NOMO-1 treated with DMSO at 0.1 percent for 48 hours (cell line): ENCODE measurements at regions not wholly inside any gene's neighbourhood (a gene's known extent, or its start where the extent isn't known, plus 50 kb on each side); places are given as distances from the start of the nearest gene placed in this dataset.
"Not testable (repeated sequence)": the region's sequence is repeated elsewhere in the genome, so short reads cannot be mapped to it uniquely, and the experiment has no call there.

ENCODE experiments used
- DNase-seq: peaks from one replicate; lab custom pipeline; 2025; ENCODE audit not compliant: unreplicated experiment; lab: John Stamatoyannopoulos, UW

GRCh38 chr12:115303723-115304309 lies 619.8 kb upstream of the TBX3 start:
- DNase-seq, result no peak

- DNase-seq, result no peak
These were observed 613.5 kb upstream of the TBX3 start for GRCh38 chr12:115297445-115297844.

- no peak for DNase-seq
These were observed 612.7 kb upstream of the TBX3 start for GRCh38 chr12:115296613-115297198.

GRCh38 chr12:115295886-115296285 lies 611.9 kb upstream of the TBX3 start:
- DNase-seq, result no peak

- DNase-seq, result no peak
These were observed 610.6 kb upstream of the TBX3 start for GRCh38 chr12:115294453-115295133.

GRCh38 chr12:115285429-115285828 lies 601.5 kb upstream of the TBX3 start:
- DNase-seq, result not testable (repeated sequence)

- no peak for DNase-seq
These were observed 589.5 kb upstream of the TBX3 start for GRCh38 chr12:115273456-115273855.

GRCh38 chr12:115268451-115268850 lies 584.5 kb upstream of the TBX3 start:
- DNase-seq, result no peak

- no peak for DNase-seq
These were observed 583.9 kb upstream of the TBX3 start for GRCh38 chr12:115267891-115268290.

GRCh38 chr12:115267464-115267863 lies 583.5 kb upstream of the TBX3 start:
- DNase-seq, result no peak

- DNase-seq, result no peak
These were observed 580.6 kb upstream of the TBX3 start for GRCh38 chr12:115264605-115265004.

GRCh38 chr12:115261691-115262398 lies 577.9 kb upstream of the TBX3 start:
- no peak for DNase-seq

GRCh38 chr12:115260762-115261675 lies 577.0 kb upstream of the TBX3 start:
- no peak for DNase-seq

GRCh38 chr12:115259968-115260747 lies 576.2 kb upstream of the TBX3 start:
- DNase-seq, result no peak

GRCh38 chr12:115257791-115258190 lies 573.8 kb upstream of the TBX3 start:
- DNase-seq, result no peak

GRCh38 chr12:115255962-115256361 lies 572.0 kb upstream of the TBX3 start:
- DNase-seq, result no peak

- no peak for DNase-seq
These were observed 571.3 kb upstream of the TBX3 start for GRCh38 chr12:115255257-115255656.

- no peak for DNase-seq
These were observed 569.1 kb upstream of the TBX3 start for GRCh38 chr12:115253049-115253448.

GRCh38 chr12:115251727-115252126 lies 567.8 kb upstream of the TBX3 start:
- no peak for DNase-seq

GRCh38 chr12:115249671-115250278 lies 565.8 kb upstream of the TBX3 start:
- no peak for DNase-seq
